Adrenal gland (tissue), 9 donors: ENCODE measurements at regions not wholly inside any gene's neighbourhood (a gene's known extent, or its start where the extent isn't known, plus 50 kb on each side); places are given as distances from the start of the nearest gene placed in this dataset.

ENCODE experiments used
- DNase-seq, 7 donors: peaks; one replicate each; pipeline ENCODE4 v3.0.0-alpha.2; 2019 to 2020
- H3K27ac ChIP-seq, 5 donors: fragments of 200-600 bp; sonication (generic) in 4 of 5; 1 replicate in 3 of 5; 2 replicates in 2 of 5; pipeline versions ENCODE4 v1.5.1 to v1.8.0; 2016 to 2020; ENCODE audit warnings: mild to moderate bottlenecking in 1 of 5
- H3K27me3 ChIP-seq: fragments of 200-600 bp; 2 replicates; pipeline ENCODE4 v1.8.0; 2021
- H3K36me3 ChIP-seq, 2 donors: fragments of 200-600 bp; replicated peaks in 1 of 2; 1 replicate in 1 of 2; 2 replicates in 1 of 2; pipeline versions ENCODE4 v1.5.1 to v1.8.0; 2018 to 2022
- H3K4me1 ChIP-seq, 2 donors: fragments of 200-600 bp; replicated peaks in 1 of 2; 1 replicate in 1 of 2; 2 replicates in 1 of 2; pipeline versions ENCODE4 v1.5.1 to v1.8.0; 2018 to 2021
- H3K4me3 ChIP-seq, 4 donors: fragments of 200-600 bp; sonication (generic) in 3 of 4; one replicate each; pipeline ENCODE4 v1.5.1; 2016 to 2018
- H3K9me3 ChIP-seq, 3 donors: fragments of 200-600 bp; sonication (generic) in 1 of 3; replicated peaks in 1 of 3; 1 replicate in 2 of 3; 2 replicates in 1 of 3; pipeline versions ENCODE4 v1.5.1 to v1.8.0; 2016 to 2021
- POLR2A ChIP-seq, 2 donors: fragments of 450-650 bp; IDR thresholded peaks; one replicate each; pipeline ENCODE4 v1.6.1; 2017; ENCODE audit warnings: antibody characterized with exemption in 2 of 2, mild to moderate bottlenecking in 2 of 2, moderate library complexity in 1 of 2
- WGBS, 4 donors: extraction: QIAGEN DNeasy Blood & Tissue Kit in 2 of 4; methylation state at CpG; one replicate each; pipeline versions ENCODE4 v1.1.5 to v1.1.7; 2013 to 2017; 5-methylcytosine and 5-hydroxymethylcytosine counted together
- intact Hi-C, 2 donors: fragments of 100-400 bp; cut with DNase I; formaldehyde crosslinking; loops; one replicate each; pipeline versions ENCODE4 v1.14.1 to v1.15.0; 2022 to 2023
- TF ChIP-seq, protein P1 (sequence below), 6 experiments: fragments of 450-650 bp in 4 of 6; fragments of 200-600 bp in 2 of 6; sonication (generic) in 1 of 6; IDR thresholded peaks; 1 replicate in 5 of 6; 2 replicates in 1 of 6; pipeline versions ENCODE4 v1.5.1 to v1.8.0; 2016 to 2021; ENCODE audit warnings: antibody characterized with exemption in 6 of 6, mild to moderate bottlenecking in 2 of 6, moderate library complexity in 1 of 6
- donor health status: healthy with polysubstance abuse.
- donor health status: Bipolar disorder and iron deficiency.
- donor health status: DM: yes; HTN: yes; CAD: no.
- donor health status: DM: no; HTN: no; CAD: no.
- donor health status: DM: no; HTN: no; CAD: no.

DNA sequence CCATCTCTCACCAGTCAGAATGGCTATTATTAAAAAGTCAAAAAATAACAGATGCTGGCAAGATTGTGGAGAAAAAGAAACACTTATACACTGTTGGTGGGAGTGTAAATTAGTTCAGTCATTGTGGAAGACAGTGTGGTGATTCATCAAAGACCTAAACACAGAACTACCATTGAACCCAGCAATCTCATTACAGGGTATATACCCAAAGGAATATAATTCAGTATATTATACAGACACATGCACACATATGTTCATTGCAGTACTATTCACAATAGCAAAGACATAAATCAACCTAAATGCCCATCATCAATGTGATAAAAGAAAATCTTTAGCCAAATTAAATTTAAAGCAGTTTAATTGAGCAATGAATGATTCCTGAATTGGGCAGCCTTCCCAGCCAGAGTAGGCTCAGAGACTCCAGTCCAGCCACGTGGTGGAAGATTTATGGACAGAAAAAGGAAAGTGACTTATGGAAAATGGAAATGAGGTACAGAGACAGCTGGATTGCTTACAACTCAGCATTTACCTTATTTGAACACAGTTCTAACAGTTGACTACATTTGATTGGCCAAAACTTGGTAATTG is 377.1 kb upstream of the SLC39A10 start:
- H3K36me3 ChIP-seq = no peaks in the 10 kb centered on the region
- intact Hi-C loops = no loop called here
- 12 to 18% (median 17%) methylated on average over 1 of the region's 1 CpG for WGBS, 4 donors
- no peaks in the 10 kb centered on the region for H3K9me3 ChIP-seq
- no peak for TF ChIP-seq POLR2A (IDR thresholded peaks at IDR 0.05)
- TF ChIP-seq, protein P1, sequence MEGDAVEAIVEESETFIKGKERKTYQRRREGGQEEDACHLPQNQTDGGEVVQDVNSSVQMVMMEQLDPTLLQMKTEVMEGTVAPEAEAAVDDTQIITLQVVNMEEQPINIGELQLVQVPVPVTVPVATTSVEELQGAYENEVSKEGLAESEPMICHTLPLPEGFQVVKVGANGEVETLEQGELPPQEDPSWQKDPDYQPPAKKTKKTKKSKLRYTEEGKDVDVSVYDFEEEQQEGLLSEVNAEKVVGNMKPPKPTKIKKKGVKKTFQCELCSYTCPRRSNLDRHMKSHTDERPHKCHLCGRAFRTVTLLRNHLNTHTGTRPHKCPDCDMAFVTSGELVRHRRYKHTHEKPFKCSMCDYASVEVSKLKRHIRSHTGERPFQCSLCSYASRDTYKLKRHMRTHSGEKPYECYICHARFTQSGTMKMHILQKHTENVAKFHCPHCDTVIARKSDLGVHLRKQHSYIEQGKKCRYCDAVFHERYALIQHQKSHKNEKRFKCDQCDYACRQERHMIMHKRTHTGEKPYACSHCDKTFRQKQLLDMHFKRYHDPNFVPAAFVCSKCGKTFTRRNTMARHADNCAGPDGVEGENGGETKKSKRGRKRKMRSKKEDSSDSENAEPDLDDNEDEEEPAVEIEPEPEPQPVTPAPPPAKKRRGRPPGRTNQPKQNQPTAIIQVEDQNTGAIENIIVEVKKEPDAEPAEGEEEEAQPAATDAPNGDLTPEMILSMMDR (IDR thresholded peaks at IDR 0.05) = no peak
- no peak overlapping the region for H3K4me3 ChIP-seq
- H3K4me1 ChIP-seq = no peaks in the 10 kb centered on the region
- H3K27me3 ChIP-seq = no peaks in the 10 kb centered on the region
- DNase-seq = peak in 2 of 7 donors; percentile 1 to 8
- no peak overlapping the region for H3K27ac ChIP-seq

DNA sequence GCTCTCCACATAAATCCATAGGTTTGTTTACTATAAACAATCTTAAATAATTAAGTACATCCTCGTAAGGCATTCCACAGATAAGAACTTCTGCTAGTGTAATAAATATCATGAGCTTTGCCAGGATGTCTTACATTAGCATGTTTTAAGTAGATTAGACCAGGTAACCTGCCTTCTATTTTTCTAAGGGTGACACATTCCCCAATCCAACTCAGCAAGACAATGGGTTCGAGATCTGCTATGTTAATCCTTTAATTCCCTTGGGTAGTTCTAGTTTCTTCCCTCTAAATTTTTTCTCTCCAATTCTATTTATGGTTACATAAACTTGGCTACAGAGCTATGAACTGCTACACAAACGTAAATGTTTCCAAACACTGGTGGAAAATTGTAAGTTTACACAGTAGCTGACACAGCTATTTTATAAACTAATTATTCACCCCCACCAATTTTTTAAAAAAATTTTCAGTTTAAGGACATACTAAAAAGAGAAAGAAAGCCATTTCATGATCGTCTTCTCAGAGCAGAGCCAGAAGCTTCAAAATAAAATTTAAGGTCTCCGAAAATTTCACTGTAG is 386.5 kb upstream of the SLC39A10 start:
- no peak for DNase-seq
- intact Hi-C loops = no loop called here
- no peaks in the 10 kb centered on the region for H3K9me3 ChIP-seq
- H3K36me3 ChIP-seq = no peaks in the 10 kb centered on the region
- 60 to 70% (median 66%) methylated on average over 5 of the region's 5 CpGs for WGBS, 4 donors
- TF ChIP-seq, protein P1 (IDR thresholded peaks at IDR 0.05) = no peak
- TF ChIP-seq POLR2A (IDR thresholded peaks at IDR 0.05) = no peak
- no peaks in the 10 kb centered on the region for H3K4me1 ChIP-seq
- no peak overlapping the region for H3K4me3 ChIP-seq
- no peaks in the 10 kb centered on the region for H3K27me3 ChIP-seq
- no peak overlapping the region for H3K27ac ChIP-seq

DNA sequence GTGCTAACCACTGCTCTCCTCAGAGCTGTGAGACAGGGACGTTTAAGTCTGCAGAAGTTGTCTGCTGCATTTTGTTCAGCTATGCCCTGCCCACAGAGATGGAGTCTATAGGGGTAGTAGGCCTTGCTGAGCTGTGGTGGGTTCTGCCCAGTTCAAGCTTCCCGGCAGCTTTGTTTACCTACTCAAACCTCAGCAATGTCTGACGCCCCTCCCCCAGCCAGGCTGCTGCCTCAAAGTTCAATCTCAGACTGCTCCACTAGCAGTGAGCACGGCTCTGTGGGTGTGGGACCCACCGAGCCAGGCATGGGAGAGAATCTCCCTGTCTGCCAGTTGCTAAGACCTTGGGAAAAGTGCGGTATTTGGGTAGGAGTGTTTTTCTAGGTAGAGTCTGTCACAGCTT is 387.8 kb upstream of the SLC39A10 start:
- TF ChIP-seq POLR2A (IDR thresholded peaks at IDR 0.05) = no peak
- TF ChIP-seq, protein P1 (IDR thresholded peaks at IDR 0.05) = no peak
- Histone ChIP-seq H3K4me1 (no peaks in the 10 kb centered on the region), H3K4me3 (no peak overlapping the region), H3K9me3 (no peaks in the 10 kb centered on the region), H3K27me3 (no peaks in the 10 kb centered on the region), H3K36me3 (no peaks in the 10 kb centered on the region), H3K27ac (no peak overlapping the region)
- WGBS, 4 donors = 75 to 89% (median 86%) methylated on average over 6 of the region's 6 CpGs
- intact Hi-C loops = no loop called here
- DNase-seq = no peak

DNA sequence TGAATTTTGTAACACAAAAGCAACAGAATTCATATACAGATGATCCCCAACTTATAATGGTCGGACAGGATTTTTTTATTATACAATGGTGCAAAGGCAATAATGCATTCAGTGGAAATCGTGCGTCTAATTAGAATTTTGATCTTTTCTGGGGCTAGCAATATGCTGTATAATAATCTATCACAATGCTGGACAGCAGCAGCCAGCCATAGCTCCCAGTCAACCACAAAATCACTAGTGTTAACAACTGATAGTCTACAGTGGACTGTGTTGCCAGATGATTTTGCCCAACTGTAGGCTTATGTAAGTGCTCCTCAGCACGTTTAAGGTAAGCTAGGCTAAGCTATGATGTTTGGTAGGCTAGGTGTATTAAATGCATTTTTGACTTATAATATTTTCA is 399.0 kb upstream of the SLC39A10 start:
- Histone ChIP-seq H3K9me3 (no peaks in the 10 kb centered on the region), H3K4me1 (no peaks in the 10 kb centered on the region), H3K36me3 (no peaks in the 10 kb centered on the region), H3K27ac (no peak overlapping the region), H3K27me3 (no peaks in the 10 kb centered on the region), H3K4me3 (no peak overlapping the region)
- DNase-seq = no peak
- 79 to 84% (median 82%) methylated on average over 4 of the region's 4 CpGs for WGBS, 4 donors
- no peak for TF ChIP-seq POLR2A (IDR thresholded peaks at IDR 0.05)
- TF ChIP-seq, protein P1 (IDR thresholded peaks at IDR 0.05) = no peak
- intact Hi-C loops = no loop called here
